SK-N-SH (cell line): ENCODE measurements at regions not wholly inside any gene's neighbourhood (a gene's known extent, or its start where the extent isn't known, plus 50 kb on each side); places are given as distances from the start of the nearest gene placed in this dataset.

ENCODE experiments used
- CTCF ChIA-PET: fragments of 300-600, 350-600 bp; formaldehyde crosslinking; extraction: SDS; loops from one replicate; lab custom pipeline; 2021; lab: Yijun Ruan, JAX
- POLR2A ChIA-PET: fragments of 350-600 bp; sonication (Branson Sonifier 250); formaldehyde crosslinking; extraction: SDS; loops from one replicate; lab custom pipeline; 2020; ENCODE audit warnings: antibody characterized with exemption, inconsistent platforms; lab: Yijun Ruan, JAX
- DNase-seq: peaks from one replicate; pipeline ENCODE4 v3.0.0; 2012
- H2AFZ ChIP-seq: fragments of 200-600 bp; sonication (generic); 2 replicates; pipeline ENCODE4 v1.8.1; 2016; ENCODE audit warnings: antibody characterized with exemption, mild to moderate bottlenecking, low read depth
- H3F3A ChIP-seq: fragments of 200-600 bp; sonication (generic); replicated peaks from 2 replicates; pipeline ENCODE3; 2016; ENCODE audit warnings: antibody characterized with exemption, mild to moderate bottlenecking; ENCODE audit not compliant: insufficient read depth
- H3K27ac ChIP-seq, 2 experiments: fragments of 200-500 bp in 1 of 2; fragments of 200-600 bp in 1 of 2; sonication (Bioruptor generic) in 1 of 2; sonication (generic), shearing (Covaris generic) in 1 of 2; 2 replicates each; pipeline versions ENCODE4 v1.5.1 to v1.6.1; 2014 to 2016; ENCODE audit warnings: low read depth in 2 of 2, inconsistent platforms in 1 of 2, low read length in 1 of 2, mild to moderate bottlenecking in 1 of 2, mixed read lengths in 1 of 2
- H3K27me3 ChIP-seq: fragments of 200-600 bp; sonication (generic), shearing (Covaris generic); 2 replicates; pipeline ENCODE4 v1.6.1; 2016; ENCODE audit warnings: mixed run types; ENCODE audit not compliant: insufficient read depth
- H3K36me3 ChIP-seq, 2 experiments: fragments of 200-500 bp in 1 of 2; fragments of 200-600 bp in 1 of 2; sonication (Bioruptor generic) in 1 of 2; sonication (generic) in 1 of 2; replicated peaks in 1 of 2; 2 replicates each; pipeline versions ENCODE3 to v1.5.1; 2014 to 2016; ENCODE audit warnings: low read length in 1 of 2, mild to moderate bottlenecking in 1 of 2; ENCODE audit not compliant: insufficient read depth in 2 of 2, control insufficient read depth in 1 of 2
- H3K4me1 ChIP-seq, 2 experiments: fragments of 200-500 bp in 1 of 2; fragments of 200-600 bp in 1 of 2; sonication (Bioruptor generic) in 1 of 2; sonication (generic), shearing (Covaris generic) in 1 of 2; 2 replicates each; pipeline versions ENCODE4 v1.5.1 to v1.6.1; 2014 to 2016; ENCODE audit warnings: low read depth in 1 of 2, low read length in 1 of 2, mixed run types in 1 of 2; ENCODE audit not compliant: insufficient read depth in 2 of 2, control insufficient read depth in 1 of 2
- H3K4me2 ChIP-seq: fragments of 200-600 bp; sonication (generic), shearing (Covaris generic); 2 replicates; pipeline ENCODE4 v1.6.1; 2017; ENCODE audit warnings: mixed run types
- H3K4me3 ChIP-seq, 2 experiments: fragments of 200-500 bp in 1 of 2; fragments of 200-600 bp in 1 of 2; sonication (Bioruptor generic) in 1 of 2; sonication (generic), shearing (Covaris generic) in 1 of 2; 2 replicates each; pipeline versions ENCODE4 v1.5.1 to v1.8.1; 2014 to 2016; ENCODE audit warnings: low read depth in 2 of 2, inconsistent platforms in 1 of 2, low read length in 1 of 2, mild to moderate bottlenecking in 1 of 2, mixed read lengths in 1 of 2, moderate library complexity in 1 of 2
- H3K79me2 ChIP-seq: fragments of 200-600 bp; sonication (generic); 2 replicates; pipeline ENCODE4 v1.8.1; 2017; ENCODE audit warnings: mild to moderate bottlenecking; ENCODE audit not compliant: insufficient read depth
- H3K9ac ChIP-seq: fragments of 200-600 bp; sonication (generic); 2 replicates; pipeline ENCODE4 v1.6.1; 2017; ENCODE audit warnings: mixed run types
- H3K9me2 ChIP-seq: fragments of 200-600 bp; sonication (generic); 2 replicates; pipeline ENCODE4 v1.6.1; 2017; ENCODE audit warnings: mixed run types
- H3K9me3 ChIP-seq: fragments of 200-600 bp; sonication (generic); 2 replicates; pipeline ENCODE4 v1.6.1; 2017; ENCODE audit warnings: mixed run types, mild to moderate bottlenecking, moderate library complexity
- H4K20me1 ChIP-seq: fragments of 200-600 bp; sonication (generic); 2 replicates; pipeline ENCODE4 v1.6.1; 2017; ENCODE audit warnings: mild to moderate bottlenecking, mixed run types; ENCODE audit not compliant: insufficient read depth
- CHD2 ChIP-seq: fragments of 150-350 bp; IDR thresholded peaks from 2 replicates; pipeline ENCODE4 v1.6.1; 2018; ENCODE audit warnings: low read length; ENCODE audit not compliant: partially characterized antibody
- EP300 ChIP-seq, 2 experiments: IDR thresholded peaks; 2 replicates each; pipeline versions ENCODE4 v1.4.0 to v1.6.1; 2012; ENCODE audit warnings: borderline replicate concordance in 1 of 2, low read depth in 1 of 2, low read length in 1 of 2
- EZH2phosphoT487 ChIP-seq: fragments of 200-600 bp; sonication (generic); IDR thresholded peaks from 2 replicates; pipeline ENCODE4 v1.6.1; 2017; ENCODE audit warnings: low read depth, mixed run types, mild to moderate bottlenecking, antibody characterized with exemption, moderate library complexity, borderline replicate concordance
- FOSL2 ChIP-seq: IDR thresholded peaks from 2 replicates; pipeline ENCODE4 v1.4.0; 2012; ENCODE audit warnings: low read depth, mild to moderate bottlenecking, moderate library complexity, borderline replicate concordance
- GABPA ChIP-seq: IDR thresholded peaks from 2 replicates; pipeline ENCODE4 v1.4.0; 2012; ENCODE audit warnings: low read depth, mild to moderate bottlenecking
- GATA2 ChIP-seq: sonication (generic); formaldehyde crosslinking; IDR thresholded peaks from 2 replicates; pipeline ENCODE4 v1.5.0; 2020; ENCODE audit warnings: mild to moderate bottlenecking, missing genetic modification reagents
- JUND ChIP-seq: IDR thresholded peaks from 2 replicates; pipeline ENCODE4 v1.4.0; 2012
- MEF2A ChIP-seq: IDR thresholded peaks from 2 replicates; pipeline ENCODE4 v1.4.0; 2012; ENCODE audit warnings: low read depth, borderline replicate concordance
- MXI1 ChIP-seq: IDR thresholded peaks from 2 replicates; pipeline ENCODE4 v1.6.1; 2012; ENCODE audit warnings: mild to moderate bottlenecking, low read depth, low read length, improper control_type of control experiment
- NRF1 ChIP-seq: IDR thresholded peaks from 2 replicates; pipeline ENCODE4 v1.6.1; 2012; ENCODE audit warnings: low read depth, mild to moderate bottlenecking, low read length
- POLR2AphosphoS5 ChIP-seq: IDR thresholded peaks from 2 replicates; pipeline ENCODE4 v1.6.1; 2012; ENCODE audit warnings: low read depth, low read length
- RCOR1 ChIP-seq: fragments of 150-350 bp; IDR thresholded peaks from 2 replicates; pipeline ENCODE4 v1.6.1; 2017; ENCODE audit warnings: antibody characterized with exemption, low read length
- RXRA ChIP-seq: IDR thresholded peaks from 2 replicates; pipeline ENCODE4 v1.4.0; 2012; ENCODE audit warnings: low read depth, mild to moderate bottlenecking, borderline replicate concordance
- TAF1 ChIP-seq: IDR thresholded peaks from 2 replicates; pipeline ENCODE4 v1.6.1; 2012; ENCODE audit warnings: low read depth, mild to moderate bottlenecking, low read length, moderate library complexity, borderline replicate concordance
- TCF12 ChIP-seq: IDR thresholded peaks from 2 replicates; pipeline ENCODE4 v1.4.0; 2012
- TEAD4 ChIP-seq: IDR thresholded peaks from 2 replicates; pipeline ENCODE4 v1.4.0; 2012; ENCODE audit warnings: mild to moderate bottlenecking, borderline replicate concordance; ENCODE audit not compliant: insufficient read depth
- YY1 ChIP-seq: IDR thresholded peaks from 2 replicates; pipeline ENCODE4 v1.4.0; 2012; ENCODE audit warnings: low read depth, mild to moderate bottlenecking
- WGBS: methylation state at CpG from one replicate; pipeline ENCODE4 v1.1.6; 2017; ENCODE audit warnings: low lambda C conversion rate; 5-methylcytosine and 5-hydroxymethylcytosine counted together
- TF ChIP-seq, protein P1 (sequence below): IDR thresholded peaks from 2 replicates; pipeline ENCODE4 v1.4.0; 2012; ENCODE audit warnings: low read depth, borderline replicate concordance
- TF ChIP-seq, protein P2 (sequence below): IDR thresholded peaks from 2 replicates; pipeline ENCODE4 v1.6.1; 2012; ENCODE audit warnings: mild to moderate bottlenecking, low read depth, low read length, moderate library complexity
- TF ChIP-seq, protein P3 (sequence below): IDR thresholded peaks from 2 replicates; pipeline ENCODE4; 2012

DNA sequence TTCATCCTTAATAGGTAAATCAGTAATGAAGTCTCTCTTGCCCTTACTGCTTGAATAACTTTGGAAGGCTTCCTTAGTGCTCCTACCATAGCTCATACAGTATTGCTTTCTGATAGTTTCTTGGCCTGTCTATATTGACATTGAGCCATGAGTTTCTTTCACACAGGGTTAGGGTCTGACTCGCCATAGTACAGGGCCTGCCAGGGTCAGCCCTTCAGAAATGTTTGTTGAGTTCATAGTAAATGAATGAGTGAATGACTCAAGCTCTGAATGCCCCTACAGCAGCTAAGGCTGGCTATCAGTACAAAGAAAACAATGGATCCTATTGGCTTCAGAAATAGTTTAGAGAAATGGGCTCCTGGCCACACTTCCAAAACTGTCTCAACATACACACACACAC is 65.0 kb upstream of the LRATD1 start:
- ChIA-PET CTCF (interaction anchor here (1.4 kb wide), 1 partner anchor 12 kb away, joined by 3 read pairs; no protein-coding TSS in a partner anchor), POLR2A (no interaction called here)
- no peak for DNase-seq
- Histone ChIP-seq H3K27me3 (no peaks in the 10 kb centered on the region), H3K4me1 (no peaks in the 10 kb centered on the region), H3K4me3 (no peak overlapping the region), H4K20me1 (no peaks in the 10 kb centered on the region), H3K9me2 (no peaks in the 10 kb centered on the region), H3K9me3 (no peaks in the 10 kb centered on the region), H3F3A (no peaks in the 10 kb centered on the region), H3K36me3 (no peaks in the 10 kb centered on the region), H3K4me2 (no peak overlapping the region), H3K79me2 (no peaks in the 10 kb centered on the region), H3K27ac (no peak overlapping the region), H3K9ac (no peak overlapping the region), H2AFZ (no peak overlapping the region)
- 33% methylated on average over 1 of the region's 1 CpG for WGBS
- TF ChIP-seq, protein P1, sequence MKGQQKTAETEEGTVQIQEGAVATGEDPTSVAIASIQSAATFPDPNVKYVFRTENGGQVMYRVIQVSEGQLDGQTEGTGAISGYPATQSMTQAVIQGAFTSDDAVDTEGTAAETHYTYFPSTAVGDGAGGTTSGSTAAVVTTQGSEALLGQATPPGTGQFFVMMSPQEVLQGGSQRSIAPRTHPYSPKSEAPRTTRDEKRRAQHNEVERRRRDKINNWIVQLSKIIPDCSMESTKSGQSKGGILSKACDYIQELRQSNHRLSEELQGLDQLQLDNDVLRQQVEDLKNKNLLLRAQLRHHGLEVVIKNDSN, result no peak
- TF ChIP-seq, protein P2, sequence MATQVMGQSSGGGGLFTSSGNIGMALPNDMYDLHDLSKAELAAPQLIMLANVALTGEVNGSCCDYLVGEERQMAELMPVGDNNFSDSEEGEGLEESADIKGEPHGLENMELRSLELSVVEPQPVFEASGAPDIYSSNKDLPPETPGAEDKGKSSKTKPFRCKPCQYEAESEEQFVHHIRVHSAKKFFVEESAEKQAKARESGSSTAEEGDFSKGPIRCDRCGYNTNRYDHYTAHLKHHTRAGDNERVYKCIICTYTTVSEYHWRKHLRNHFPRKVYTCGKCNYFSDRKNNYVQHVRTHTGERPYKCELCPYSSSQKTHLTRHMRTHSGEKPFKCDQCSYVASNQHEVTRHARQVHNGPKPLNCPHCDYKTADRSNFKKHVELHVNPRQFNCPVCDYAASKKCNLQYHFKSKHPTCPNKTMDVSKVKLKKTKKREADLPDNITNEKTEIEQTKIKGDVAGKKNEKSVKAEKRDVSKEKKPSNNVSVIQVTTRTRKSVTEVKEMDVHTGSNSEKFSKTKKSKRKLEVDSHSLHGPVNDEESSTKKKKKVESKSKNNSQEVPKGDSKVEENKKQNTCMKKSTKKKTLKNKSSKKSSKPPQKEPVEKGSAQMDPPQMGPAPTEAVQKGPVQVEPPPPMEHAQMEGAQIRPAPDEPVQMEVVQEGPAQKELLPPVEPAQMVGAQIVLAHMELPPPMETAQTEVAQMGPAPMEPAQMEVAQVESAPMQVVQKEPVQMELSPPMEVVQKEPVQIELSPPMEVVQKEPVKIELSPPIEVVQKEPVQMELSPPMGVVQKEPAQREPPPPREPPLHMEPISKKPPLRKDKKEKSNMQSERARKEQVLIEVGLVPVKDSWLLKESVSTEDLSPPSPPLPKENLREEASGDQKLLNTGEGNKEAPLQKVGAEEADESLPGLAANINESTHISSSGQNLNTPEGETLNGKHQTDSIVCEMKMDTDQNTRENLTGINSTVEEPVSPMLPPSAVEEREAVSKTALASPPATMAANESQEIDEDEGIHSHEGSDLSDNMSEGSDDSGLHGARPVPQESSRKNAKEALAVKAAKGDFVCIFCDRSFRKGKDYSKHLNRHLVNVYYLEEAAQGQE, result no peak
- TF ChIP-seq NRF1, result no peak
- TF ChIP-seq GATA2 (CRISPR knock-in tag), result no peak
- TF ChIP-seq, protein P3, sequence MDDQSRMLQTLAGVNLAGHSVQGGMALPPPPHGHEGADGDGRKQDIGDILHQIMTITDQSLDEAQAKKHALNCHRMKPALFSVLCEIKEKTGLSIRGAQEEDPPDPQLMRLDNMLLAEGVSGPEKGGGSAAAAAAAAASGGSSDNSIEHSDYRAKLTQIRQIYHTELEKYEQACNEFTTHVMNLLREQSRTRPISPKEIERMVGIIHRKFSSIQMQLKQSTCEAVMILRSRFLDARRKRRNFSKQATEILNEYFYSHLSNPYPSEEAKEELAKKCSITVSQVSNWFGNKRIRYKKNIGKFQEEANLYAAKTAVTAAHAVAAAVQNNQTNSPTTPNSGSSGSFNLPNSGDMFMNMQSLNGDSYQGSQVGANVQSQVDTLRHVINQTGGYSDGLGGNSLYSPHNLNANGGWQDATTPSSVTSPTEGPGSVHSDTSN, result no peak
- no peak for TF ChIP-seq MEF2A
- TF ChIP-seq JUND, result no peak
- no peak for TF ChIP-seq EZH2phosphoT487
- no peak for TF ChIP-seq GABPA
- no peak for TF ChIP-seq POLR2AphosphoS5
- no peak for TF ChIP-seq CHD2
- no peak for TF ChIP-seq TCF12
- no peak for TF ChIP-seq TEAD4
- TF ChIP-seq YY1, result no peak
- TF ChIP-seq MXI1, result no peak
- no peak for TF ChIP-seq RXRA
- TF ChIP-seq RCOR1, result no peak
- TF ChIP-seq TAF1, result no peak
- TF ChIP-seq EP300 (IDR thresholded peaks at IDR 0.05; ENCODE audit: borderline replicate concordance in 1 of 2, low read depth in 1 of 2, low read length in 1 of 2), result no peak
- no peak for TF ChIP-seq FOSL2
